ENCODE measurements at regions not wholly inside any gene's neighbourhood (a gene's known extent, or its start where the extent isn't known, plus 50 kb on each side); places are given as distances from the start of the nearest gene placed in this dataset.

GRCh38 chr4:148692242-148692641, 250.0 kb upstream of the NR3C2 start:
- TF ChIP-seq POLR2AphosphoS5 (IDR thresholded peaks at IDR 0.05; ENCODE audit: low read depth, low read length), result no peak
- no peak for TF ChIP-seq POLR2A (IDR thresholded peaks at IDR 0.05; ENCODE audit: low read depth, low read length)
- TF ChIP-seq TAF1 (IDR thresholded peaks at IDR 0.05; ENCODE audit: low read depth, low read length), result no peak
- TF ChIP-seq SPI1 (IDR thresholded peaks at IDR 0.05; ENCODE audit: low read depth, low read length), result no peak
- no peak for TF ChIP-seq POU2F2 (IDR thresholded peaks at IDR 0.05; ENCODE audit: low read depth, low read length)
